22Rv1 (cell line): ENCODE measurements at regions not wholly inside any gene's neighbourhood (a gene's known extent, or its start where the extent isn't known, plus 50 kb on each side); places are given as distances from the start of the nearest gene placed in this dataset.

ENCODE experiments used
- ZFX ChIP-seq: fragments of 450-650 bp; IDR thresholded peaks from 2 replicates; pipeline ENCODE4 v1.6.1; 2017; ENCODE audit warnings: antibody characterized with exemption, borderline replicate concordance
- TF ChIP-seq, protein P1 (sequence below): fragments of 450-650 bp; IDR thresholded peaks from 2 replicates; pipeline ENCODE4 v1.5.1; 2017; ENCODE audit warnings: mild to moderate bottlenecking

DNA sequence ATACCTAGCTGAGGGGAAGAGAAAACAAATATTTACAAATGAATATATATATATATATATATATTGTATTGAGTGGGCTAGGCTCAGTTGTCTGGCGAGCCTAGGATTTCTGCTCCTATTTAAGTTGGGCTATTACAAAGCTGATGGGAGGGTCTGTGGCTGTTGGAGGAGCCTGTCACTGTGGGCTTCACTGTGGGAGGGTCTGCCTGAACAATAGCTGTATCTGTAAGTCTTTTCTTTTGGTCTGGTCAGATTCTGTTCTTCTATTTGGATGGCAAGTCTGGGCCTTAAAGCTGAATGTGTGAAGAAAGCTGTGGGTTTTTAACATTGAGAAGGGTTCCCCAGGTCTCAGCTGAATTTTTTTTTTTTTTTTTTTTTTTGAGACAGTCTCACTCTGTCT is 220.6 kb upstream of the LYZL1 start:
- TF ChIP-seq, protein P1, sequence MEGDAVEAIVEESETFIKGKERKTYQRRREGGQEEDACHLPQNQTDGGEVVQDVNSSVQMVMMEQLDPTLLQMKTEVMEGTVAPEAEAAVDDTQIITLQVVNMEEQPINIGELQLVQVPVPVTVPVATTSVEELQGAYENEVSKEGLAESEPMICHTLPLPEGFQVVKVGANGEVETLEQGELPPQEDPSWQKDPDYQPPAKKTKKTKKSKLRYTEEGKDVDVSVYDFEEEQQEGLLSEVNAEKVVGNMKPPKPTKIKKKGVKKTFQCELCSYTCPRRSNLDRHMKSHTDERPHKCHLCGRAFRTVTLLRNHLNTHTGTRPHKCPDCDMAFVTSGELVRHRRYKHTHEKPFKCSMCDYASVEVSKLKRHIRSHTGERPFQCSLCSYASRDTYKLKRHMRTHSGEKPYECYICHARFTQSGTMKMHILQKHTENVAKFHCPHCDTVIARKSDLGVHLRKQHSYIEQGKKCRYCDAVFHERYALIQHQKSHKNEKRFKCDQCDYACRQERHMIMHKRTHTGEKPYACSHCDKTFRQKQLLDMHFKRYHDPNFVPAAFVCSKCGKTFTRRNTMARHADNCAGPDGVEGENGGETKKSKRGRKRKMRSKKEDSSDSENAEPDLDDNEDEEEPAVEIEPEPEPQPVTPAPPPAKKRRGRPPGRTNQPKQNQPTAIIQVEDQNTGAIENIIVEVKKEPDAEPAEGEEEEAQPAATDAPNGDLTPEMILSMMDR = no peak
- no peak for TF ChIP-seq ZFX
